K562 (cell line): ENCODE measurements at regions not wholly inside any gene's neighbourhood (a gene's known extent, or its start where the extent isn't known, plus 50 kb on each side); places are given as distances from the start of the nearest gene placed in this dataset.

Experiments
- ATAC-seq: fragments of 200-7000 bp; cut with Tn5 transposase; 3 replicates; pipeline ENCODE4 v1.9.1; 2020; ENCODE audit warnings: moderate library complexity
- BruUV-seq: library from RNA; stranded (reverse); fragments of 400-500 nt; replicated peaks from 2 replicates; lab custom pipeline; 2021; lab: Mats Ljungman, UMichigan
- CTCF ChIA-PET: fragments of 300-600 bp; formaldehyde crosslinking; extraction: SDS; loops from one replicate; lab custom pipeline; 2021; ENCODE audit warnings: low intra/inter-chr PET ratio; lab: Yijun Ruan, JAX
- POLR2A ChIA-PET: fragments of 300-600, 350-650 bp; sonication (Branson Sonifier 250); formaldehyde crosslinking; extraction: SDS; loops from one replicate; lab custom pipeline; 2021; ENCODE audit warnings: antibody characterized with exemption, inconsistent platforms; lab: Yijun Ruan, JAX
- DNase-seq, 4 experiments: peaks; one replicate each; pipeline versions ENCODE4 v3.0.0 to v3.0.0-alpha.2; 2011 to 2018; ENCODE audit warnings: low spot score in 3 of 4, mixed read lengths in 3 of 4; ENCODE audit errors: extremely low read depth in 1 of 4
- FAIRE-seq: peaks from 2 replicates; lab custom pipeline; 2011; peaks lifted over from hg19 to GRCh38; lab: Jason Lieb, UNC
- H2AFZ ChIP-seq: 2 replicates; pipeline ENCODE4 v1.6.0; 2011; ENCODE audit warnings: low read depth, low read length, control low read depth, inconsistent platforms
- H3K27ac ChIP-seq: fragments of 200-600 bp; 3 replicates; pipeline ENCODE4 v1.8.0; 2011; ENCODE audit warnings: low read depth, mild to moderate bottlenecking, control low read depth, inconsistent platforms, low read length, moderate library complexity, mixed read lengths; ENCODE audit errors: extremely low read depth
- H3K27me3 ChIP-seq, 2 experiments: fragments of 300-600 bp in 1 of 2; 2 replicates in 1 of 2; 3 replicates in 1 of 2; pipeline versions ENCODE4 v1.6.0 to v1.8.0; 2011; ENCODE audit warnings: inconsistent platforms in 2 of 2, low read length in 2 of 2, mild to moderate bottlenecking in 1 of 2, mixed read lengths in 1 of 2, moderate library complexity in 1 of 2; ENCODE audit not compliant: control insufficient read depth in 2 of 2, insufficient read depth in 2 of 2
- H3K36me3 ChIP-seq: fragments of 300-600 bp; 3 replicates; pipeline ENCODE4 v1.8.0; 2011; ENCODE audit warnings: mild to moderate bottlenecking, low read length, inconsistent platforms; ENCODE audit not compliant: control insufficient read depth, insufficient read depth
- H3K4me1 ChIP-seq, 2 experiments: fragments of 200-600 bp in 1 of 2; replicated peaks in 1 of 2; 2 replicates in 1 of 2; 3 replicates in 1 of 2; pipeline versions ENCODE4 v1.5.1 to v1.8.0; 2011; ENCODE audit warnings: inconsistent platforms in 2 of 2, low read length in 2 of 2, mild to moderate bottlenecking in 1 of 2, mixed read lengths in 1 of 2, moderate library complexity in 1 of 2; ENCODE audit not compliant: control insufficient read depth in 2 of 2, insufficient read depth in 2 of 2
- H3K4me2 ChIP-seq: 2 replicates; pipeline ENCODE4 v1.6.1; 2011; ENCODE audit warnings: low read length, control low read depth, inconsistent platforms, mixed read lengths; ENCODE audit not compliant: insufficient read depth
- H3K4me3 ChIP-seq: fragments of 200-600 bp; sonication (generic), shearing (Covaris generic); 2 replicates; pipeline ENCODE4 v1.5.1; 2016; ENCODE audit warnings: control low read depth, inconsistent platforms
- H3K79me2 ChIP-seq: fragments of 200-600 bp; 3 replicates; pipeline ENCODE4 v1.8.0; 2011; ENCODE audit warnings: low read length, inconsistent platforms; ENCODE audit not compliant: control insufficient read depth, insufficient read depth
- H3K9ac ChIP-seq, 2 experiments: 2 replicates each; pipeline versions ENCODE4 v1.6.0 to v1.6.1; 2011; ENCODE audit warnings: low read depth in 2 of 2, low read length in 2 of 2, control low read depth in 1 of 2, inconsistent platforms in 1 of 2, mild to moderate bottlenecking in 1 of 2, mixed read lengths in 1 of 2; ENCODE audit not compliant: insufficient read depth in 1 of 2
- H3K9me1 ChIP-seq: one replicate; pipeline ENCODE4 v1.6.0; 2011; ENCODE audit warnings: inconsistent platforms, mild to moderate bottlenecking, low read length, moderate library complexity; ENCODE audit not compliant: control insufficient read depth, insufficient read depth
- H3K9me3 ChIP-seq: replicated peaks from 2 replicates; pipeline ENCODE4 v1.5.1; 2011; ENCODE audit warnings: low read depth, low read length, inconsistent platforms; ENCODE audit not compliant: control insufficient read depth, insufficient read depth
- H4K20me1 ChIP-seq: replicated peaks from 2 replicates; pipeline ENCODE4 v1.6.1; 2011; ENCODE audit warnings: low read length, inconsistent platforms, mixed read lengths; ENCODE audit not compliant: control insufficient read depth, insufficient read depth
- CBFA2T2 ChIP-seq: fragments of 450-650 bp; conservative IDR thresholded peaks from 2 replicates; pipeline ENCODE4 v1.6.1; 2017; ENCODE audit warnings: mild to moderate bottlenecking
- MEF2A ChIP-seq: IDR thresholded peaks from 2 replicates; pipeline ENCODE4 v1.6.1; 2011; ENCODE audit warnings: low read depth, mild to moderate bottlenecking, low read length, moderate library complexity; ENCODE audit not compliant: control insufficient read depth
- MIER1 ChIP-seq: fragments of 450-650 bp; IDR thresholded peaks from 2 replicates; pipeline ENCODE4 v1.6.1; 2016; ENCODE audit warnings: antibody characterized with exemption, mild to moderate bottlenecking, low read depth
- NFE2L1 ChIP-seq: fragments of 450-650 bp; IDR thresholded peaks from 2 replicates; pipeline ENCODE4 v1.6.1; 2016; ENCODE audit warnings: missing genetic modification characterization, low read depth, mild to moderate bottlenecking, missing compliant biosample characterization, moderate library complexity, borderline replicate concordance
- RBM17 ChIP-seq: fragments of 200-400 bp; formaldehyde crosslinking; IDR thresholded peaks from 2 replicates; pipeline ENCODE4 v1.6.1; 2017; ENCODE audit warnings: low read depth, mild to moderate bottlenecking, low read length, borderline replicate concordance
- SUPT5H ChIP-seq: fragments of 450-650 bp; IDR thresholded peaks from 2 replicates; pipeline ENCODE4 v1.6.1; 2016
- THRB ChIP-seq: fragments of 450-650 bp; formaldehyde crosslinking; conservative IDR thresholded peaks from 2 replicates; pipeline ENCODE4 v1.4.0; 2022; ENCODE audit warnings: mild to moderate bottlenecking, missing genetic modification characterization
- ZNF146 ChIP-seq: IDR thresholded peaks from one replicate; pipeline ENCODE4 v1.6.1; 2018; ENCODE audit warnings: missing compliant biosample characterization; ENCODE audit not compliant: unreplicated experiment
- ZNF77 ChIP-seq: fragments of 250-450 bp; sonication (Bioruptor Pico); IDR thresholded peaks from 2 replicates; pipeline ENCODE4 v1.5.0; 2020
- WGBS: fragments of 100-300 bp; shearing (Covaris generic); methylation state at CpG from one replicate; pipeline ENCODE4 v1.1.6; 2016; ENCODE audit warnings: low coverage, mixed read lengths; ENCODE audit not compliant: insufficient coverage; ENCODE audit errors: missing lambda C conversion rate; 5-methylcytosine and 5-hydroxymethylcytosine counted together
- in situ Hi-C: fragments of 300-500 bp; cut with MboI; formaldehyde crosslinking; loops from 4 replicates; pipeline ENCODE4 v1.15.0; 2018; ENCODE audit warnings: inconsistent platforms, mixed read lengths
- intact Hi-C: fragments of 100-400 bp; cut with micrococcal nuclease; formaldehyde crosslinking; loops from 2 replicates; pipeline ENCODE4 v1.14.2; 2022
- TF ChIP-seq, protein P1 (sequence below): fragments of 450-650 bp; formaldehyde crosslinking; IDR thresholded peaks from 2 replicates; pipeline ENCODE4 v1.4.0; 2022; ENCODE audit warnings: missing genetic modification characterization

DNA sequence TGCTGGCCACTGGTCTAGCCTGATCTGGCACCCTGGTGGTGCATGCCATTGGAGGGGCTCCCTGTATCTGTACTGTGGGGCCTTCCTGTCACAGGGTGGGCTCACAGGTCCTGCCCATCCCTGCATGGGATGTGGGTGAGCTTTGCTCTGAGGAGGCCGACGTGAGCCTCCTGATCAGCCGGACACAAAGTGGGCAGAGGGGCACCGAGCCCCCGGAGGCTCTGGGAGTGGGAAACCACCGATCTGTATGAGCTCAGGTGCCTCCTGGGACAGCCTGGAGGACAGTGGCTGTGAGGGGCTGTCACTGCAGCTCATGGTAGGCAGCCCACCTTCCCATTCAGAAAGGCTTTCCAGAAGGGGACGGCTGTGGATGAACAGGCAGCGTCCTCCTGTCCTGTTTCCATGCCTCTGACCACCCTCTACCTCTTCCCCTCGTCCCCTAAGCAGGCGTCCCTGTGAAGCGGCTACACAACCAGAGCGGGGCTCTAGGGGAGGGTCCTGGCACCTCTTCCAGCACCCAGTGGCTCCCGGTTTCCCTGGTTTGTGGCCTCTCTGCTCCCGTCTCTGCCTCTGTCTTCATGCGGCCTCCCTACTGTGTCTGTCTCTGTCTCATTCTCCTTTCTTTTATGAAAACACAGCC is 112.5 kb upstream of the OTOS start (continued):
- TF ChIP-seq THRB (CRISPR knock-in tag) (no peak), NFE2L1 (tag) (no peak), SUPT5H (no peak), ZNF77 (no peak)

- Histone ChIP-seq H3K4me2 (no peak overlapping the region), H3K36me3 (no peaks in the 10 kb centered on the region), H3K9ac (no peak overlapping the region), H4K20me1 (no peaks in the 10 kb centered on the region), H3K27me3 (peaks cover 2 to 10% of the 10 kb centered on the region in 2 experiments; a peak in 2 of 5 replicates), H3K9me1 (peaks cover 4% of the 10 kb centered on the region), H3K4me3 (no peak overlapping the region), H3K27ac (no peak overlapping the region), H3K79me2 (no peaks in the 10 kb centered on the region), H2AFZ (no peak overlapping the region), H3K4me1 (peaks cover 25 to 61% of the 10 kb centered on the region in 2 experiments), H3K9me3 (no peaks in the 10 kb centered on the region)
- POLR2A ChIA-PET, result no interaction called here
- intact Hi-C loops, result no loop called here
- in situ Hi-C loops, result no loop called here
- FAIRE-seq, result no peak
- TF ChIP-seq ZNF146 (CRISPR knock-in tag) (no peak), RBM17 (no peak), MEF2A (no peak), MIER1 (no peak), CBFA2T2 (no peak)
- TF ChIP-seq, protein P1, sequence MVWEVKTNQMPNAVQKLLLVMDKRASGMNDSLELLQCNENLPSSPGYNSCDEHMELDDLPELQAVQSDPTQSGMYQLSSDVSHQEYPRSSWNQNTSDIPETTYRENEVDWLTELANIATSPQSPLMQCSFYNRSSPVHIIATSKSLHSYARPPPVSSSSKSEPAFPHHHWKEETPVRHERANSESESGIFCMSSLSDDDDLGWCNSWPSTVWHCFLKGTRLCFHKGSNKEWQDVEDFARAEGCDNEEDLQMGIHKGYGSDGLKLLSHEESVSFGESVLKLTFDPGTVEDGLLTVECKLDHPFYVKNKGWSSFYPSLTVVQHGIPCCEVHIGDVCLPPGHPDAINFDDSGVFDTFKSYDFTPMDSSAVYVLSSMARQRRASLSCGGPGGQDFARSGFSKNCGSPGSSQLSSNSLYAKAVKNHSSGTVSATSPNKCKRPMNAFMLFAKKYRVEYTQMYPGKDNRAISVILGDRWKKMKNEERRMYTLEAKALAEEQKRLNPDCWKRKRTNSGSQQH (CRISPR knock-in tag), result no peak
- BruUV-seq, result no TSS peak
- no peak for ATAC-seq
- DNase-seq, result no peak
- CTCF ChIA-PET, result no interaction called here
- 21% methylated on average over 7 of the region's 10 CpGs for WGBS
These were observed 113.2 kb upstream of the OTOS start for GRCh38 chr2:240253583-240254145.
